GM10248 (cell line): ENCODE measurements at regions not wholly inside any gene's neighbourhood (a gene's known extent, or its start where the extent isn't known, plus 50 kb on each side); places are given as distances from the start of the nearest gene placed in this dataset.

ENCODE experiments used
- CTCF ChIA-PET: fragments of 300-600 bp; sonication (Branson Sonifier 250); formaldehyde crosslinking; extraction: SDS; loops from one replicate; lab custom pipeline; 2021; ENCODE audit warnings: antibody characterized with exemption; lab: Yijun Ruan, JAX
- POLR2A ChIA-PET: fragments of 350-650 bp; sonication (Branson Sonifier 250); formaldehyde crosslinking; extraction: SDS; loops from one replicate; lab custom pipeline; 2020; ENCODE audit warnings: antibody characterized with exemption; lab: Yijun Ruan, JAX
- DNase-seq: peaks from one replicate; pipeline ENCODE4 v3.0.0; 2012; ENCODE audit errors: extremely low spot score
- CTCF ChIP-seq: IDR thresholded peaks from 2 replicates; pipeline ENCODE4 v1.5.1; 2012; ENCODE audit warnings: mild to moderate bottlenecking, low read depth; ENCODE audit errors: extremely low read depth, missing control alignments, control extremely low read depth

DNA sequence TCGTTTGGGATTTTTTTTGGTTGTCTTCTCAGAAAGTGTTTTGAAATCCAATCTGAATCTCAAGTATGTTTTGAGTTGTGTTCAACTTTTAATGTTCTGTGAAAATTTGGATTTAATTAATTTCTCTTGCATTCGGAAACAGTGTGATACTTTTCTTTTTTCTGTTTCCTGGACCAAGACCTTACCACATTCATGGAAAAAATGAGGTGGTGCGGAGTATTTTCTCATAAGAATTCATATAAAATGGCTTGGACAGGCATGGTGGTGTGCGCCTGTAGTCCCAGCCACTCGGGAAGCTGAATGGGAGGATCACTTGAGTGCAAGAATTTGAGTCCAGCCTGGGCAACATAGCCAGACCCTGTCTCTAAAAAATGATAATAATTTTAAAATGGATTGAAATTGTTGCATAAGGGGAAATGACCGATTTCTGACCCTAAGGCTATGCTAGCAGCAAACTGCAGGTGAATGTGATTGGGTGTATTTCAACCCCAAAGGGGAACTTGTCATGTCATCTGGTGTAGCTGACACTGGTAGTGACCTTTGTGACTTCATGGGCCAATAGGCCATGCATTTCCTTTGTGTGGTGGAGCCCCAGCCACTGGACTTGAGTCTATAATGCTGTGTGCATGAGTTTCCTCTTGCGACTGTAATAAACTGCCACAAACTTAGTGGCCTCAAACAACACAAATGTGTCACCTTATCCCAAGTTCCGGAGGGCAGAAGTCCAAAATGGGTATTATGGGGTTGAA lies 123.5 kb upstream of the RFLNA start:
- CTCF ChIA-PET: no interaction called here
- no peak for DNase-seq
- no peak for TF ChIP-seq CTCF
- POLR2A ChIA-PET: no interaction called here

DNA sequence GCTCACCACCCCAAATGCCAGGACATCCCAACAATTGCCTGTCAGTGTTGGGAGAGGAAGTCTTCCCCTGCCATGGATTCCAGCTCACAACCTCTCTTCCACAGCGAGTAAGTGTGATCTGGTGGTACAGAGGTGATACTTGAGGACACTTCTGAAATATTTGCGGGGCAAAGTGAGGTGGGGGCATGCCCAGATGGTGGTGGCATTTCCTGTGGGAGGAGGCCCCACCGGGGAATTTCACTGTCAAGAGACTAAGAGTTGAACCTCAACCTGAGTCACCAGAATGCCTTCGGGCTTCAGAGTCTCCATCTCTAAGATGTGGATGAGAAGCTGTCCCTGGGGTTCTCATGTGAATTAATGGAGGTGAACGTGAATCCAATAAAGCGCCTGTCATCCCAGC lies 122.3 kb upstream of the RFLNA start:
- DNase-seq: no peak
- TF ChIP-seq CTCF: no peak
- CTCF ChIA-PET: no interaction called here
- POLR2A ChIA-PET: no interaction called here

- POLR2A ChIA-PET: no interaction called here
- CTCF ChIA-PET: interaction anchor here (1.3 kb wide), 1 partner anchor 24 kb away, joined by 4 read pairs; no protein-coding TSS in a partner anchor
- TF ChIP-seq CTCF: no peak
- no peak for DNase-seq
Observed at GRCh38 chr12:124173692-124174091, 121.2 kb upstream of the RFLNA start.

DNA sequence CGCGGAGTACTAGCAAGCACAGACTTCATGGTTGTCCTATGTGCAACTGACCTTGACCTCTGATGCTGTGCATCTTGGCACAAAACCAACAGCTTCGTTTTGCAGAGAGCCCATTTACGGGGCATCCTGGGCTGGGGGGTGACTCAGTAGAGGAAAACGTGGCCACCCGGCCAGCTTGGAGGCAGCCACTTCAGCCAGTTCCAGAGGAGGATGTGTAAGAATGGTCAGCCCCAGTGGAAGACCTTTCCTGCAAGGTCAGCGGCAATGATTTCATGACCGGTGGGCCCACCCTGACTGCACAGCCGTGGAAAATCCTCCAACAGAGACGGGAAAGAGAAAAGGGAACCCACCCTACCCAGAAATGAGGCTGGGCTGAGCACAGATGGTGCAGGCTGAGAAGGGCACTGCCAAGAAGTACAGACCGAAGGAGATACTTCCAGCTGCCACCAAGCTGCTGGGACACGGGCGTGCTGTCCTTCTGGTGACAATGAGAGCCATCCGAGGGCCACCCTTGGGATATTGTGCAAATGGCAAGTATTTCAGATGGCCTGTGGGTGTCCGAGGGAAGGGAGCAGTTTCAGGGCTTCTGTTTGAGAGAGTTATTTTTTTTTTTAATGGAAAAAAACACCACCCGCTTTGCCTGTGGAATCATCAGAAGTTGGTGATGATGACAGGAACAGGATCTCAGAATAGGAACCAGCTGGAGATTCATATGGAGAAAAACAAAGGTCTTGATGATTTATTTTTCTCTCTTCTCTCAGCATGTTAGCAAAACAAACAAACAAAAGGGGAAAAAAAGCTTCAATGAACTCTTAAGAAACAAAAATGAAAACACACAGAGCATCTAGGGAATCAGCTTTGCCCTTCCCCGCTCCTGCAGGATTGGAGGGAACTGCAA lies 120.2 kb upstream of the RFLNA start:
- DNase-seq: no peak
- CTCF ChIA-PET: interaction anchor here (1.3 kb wide), 1 partner anchor 23 kb away, joined by 4 read pairs; no protein-coding TSS in a partner anchor
- POLR2A ChIA-PET: no interaction called here

GRCh38 chr12:124175704-124176103 lies 119.2 kb upstream of the RFLNA start:
- ChIA-PET CTCF (no interaction called here), POLR2A (no interaction called here)
- no peak for TF ChIP-seq CTCF
- no peak for DNase-seq

More for the DNA sequence above, 120.2 kb upstream of the RFLNA start:
- no peak for TF ChIP-seq CTCF

GRCh38 chr12:124177276-124177950 lies 117.5 kb upstream of the RFLNA start:
- CTCF ChIA-PET: no interaction called here
- TF ChIP-seq CTCF: no peak
- POLR2A ChIA-PET: no interaction called here
- no peak for DNase-seq
